ENCODE measurements at regions not wholly inside any gene's neighbourhood (a gene's known extent, or its start where the extent isn't known, plus 50 kb on each side); places are given as distances from the start of the nearest gene placed in this dataset.

DNA sequence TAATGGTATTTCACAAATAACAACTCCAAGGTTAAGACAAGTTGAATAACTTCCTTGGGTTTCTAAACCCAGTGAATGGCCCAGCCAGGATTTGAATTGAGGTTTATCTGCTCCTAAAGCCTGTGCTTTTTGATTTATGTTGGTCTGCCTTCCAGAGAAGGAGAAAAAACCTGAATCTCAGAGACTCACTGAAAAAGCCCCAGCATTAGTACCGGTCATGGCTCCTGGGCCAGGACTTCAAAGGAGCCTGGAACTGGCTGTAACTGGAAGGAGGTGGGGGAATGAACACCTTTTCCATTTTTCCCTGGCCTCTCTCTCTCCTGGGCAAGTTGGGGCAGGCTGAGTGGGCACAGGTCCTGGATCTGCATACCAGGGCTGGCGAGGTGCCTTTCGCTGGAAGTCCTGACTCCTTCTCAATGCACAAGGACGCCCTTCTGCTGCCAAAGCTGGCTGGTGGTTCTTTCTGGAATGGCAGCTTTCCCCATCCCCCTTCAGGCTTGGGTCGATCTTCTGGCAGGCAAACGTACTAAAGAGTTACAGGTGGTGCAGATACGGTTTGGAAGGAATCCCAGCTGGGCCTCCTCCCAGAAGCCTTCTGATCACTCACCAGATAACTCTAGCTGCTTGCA is 268.2 kb downstream of the PTEN start:
- Histone ChIP-seq H3K27ac (ENCODE audit: extremely low read depth, low read depth, low read length) (no peak overlapping the region; the same call in 1 of the 2 replicates), H3K36me3 (ENCODE audit: control insufficient read depth in 2 of 2, insufficient read depth in 1 of 2, low read length in 2 of 2) (no peaks in the 10 kb centered on the region), H3K4me3 (ENCODE audit: low read depth, low read length) (no peak overlapping the region), H3K4me1 (ENCODE audit: control insufficient read depth, insufficient read depth, low read length) (no peaks in the 10 kb centered on the region), H3K9me3 (ENCODE audit: control insufficient read depth, insufficient read depth, low read depth, low read length) (no peaks in the 10 kb centered on the region)
- TF ChIP-seq ZFP37 (tag by site-specific recombination; IDR thresholded peaks at IDR 0.05): no peak
- peak; percentile 80 for TF ChIP-seq SCRT2 (tag by site-specific recombination; IDR thresholded peaks at IDR 0.05)
- peak; percentile 60; the same call in 1 of the 2 replicates for TF ChIP-seq SCRT1 (tag by site-specific recombination; IDR thresholded peaks at IDR 0.05; ENCODE audit: borderline replicate concordance)
- CTCF ChIA-PET: interaction anchor here (0.9 kb wide), 1 partner anchor 60 kb away, joined by 3 read pairs; no protein-coding TSS in a partner anchor
- POLR2A ChIA-PET: no interaction called here

DNA sequence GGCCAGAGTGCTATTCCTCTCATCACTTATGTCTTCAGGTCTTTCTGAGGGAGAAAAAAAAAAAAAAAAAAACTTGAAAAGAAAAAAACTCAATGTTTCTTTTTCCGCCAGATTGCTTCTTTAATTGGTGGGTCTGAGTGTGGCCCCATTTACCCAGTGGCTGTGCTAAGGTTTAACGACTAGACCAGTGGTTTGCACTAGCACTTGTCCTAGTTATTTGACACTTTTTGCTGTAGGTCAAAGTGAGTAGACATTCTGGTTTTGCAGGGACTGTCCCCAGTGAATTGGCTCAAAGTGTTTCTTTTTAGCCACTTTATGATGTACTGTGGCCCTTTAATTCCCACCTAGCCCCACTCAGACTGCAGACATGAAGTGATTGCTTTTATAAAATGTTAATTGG is 273.3 kb downstream of the PTEN start:
- H3K36me3 ChIP-seq (ENCODE audit: control insufficient read depth in 2 of 2, insufficient read depth in 1 of 2, low read length in 2 of 2): no peaks in the 10 kb centered on the region
- H3K9me3 ChIP-seq (ENCODE audit: control insufficient read depth, insufficient read depth, low read depth, low read length): no peaks in the 10 kb centered on the region
- no peak overlapping the region for H3K4me3 ChIP-seq (ENCODE audit: low read depth, low read length)
- no peaks in the 10 kb centered on the region for H3K4me1 ChIP-seq (ENCODE audit: control insufficient read depth, insufficient read depth, low read length)
- ChIA-PET POLR2A (no interaction called here), CTCF (interaction anchor here (0.6 to 0.7 kb wide), 2 partner anchors 55 to 322 kb away, joined by 3 to 5 read pairs; no protein-coding TSS in a partner anchor)
- TF ChIP-seq BCL11B (tag by site-specific recombination; IDR thresholded peaks at IDR 0.05; ENCODE audit: low read depth) (no peak), GLI2 (tag by site-specific recombination; IDR thresholded peaks at IDR 0.05; ENCODE audit: borderline replicate concordance, low read depth) (no peak), KLF8 (tag by site-specific recombination; IDR thresholded peaks at IDR 0.05) (no peak), KLF16 (tag by site-specific recombination; IDR thresholded peaks at IDR 0.05) (no peak)
- TF ChIP-seq, protein P1, sequence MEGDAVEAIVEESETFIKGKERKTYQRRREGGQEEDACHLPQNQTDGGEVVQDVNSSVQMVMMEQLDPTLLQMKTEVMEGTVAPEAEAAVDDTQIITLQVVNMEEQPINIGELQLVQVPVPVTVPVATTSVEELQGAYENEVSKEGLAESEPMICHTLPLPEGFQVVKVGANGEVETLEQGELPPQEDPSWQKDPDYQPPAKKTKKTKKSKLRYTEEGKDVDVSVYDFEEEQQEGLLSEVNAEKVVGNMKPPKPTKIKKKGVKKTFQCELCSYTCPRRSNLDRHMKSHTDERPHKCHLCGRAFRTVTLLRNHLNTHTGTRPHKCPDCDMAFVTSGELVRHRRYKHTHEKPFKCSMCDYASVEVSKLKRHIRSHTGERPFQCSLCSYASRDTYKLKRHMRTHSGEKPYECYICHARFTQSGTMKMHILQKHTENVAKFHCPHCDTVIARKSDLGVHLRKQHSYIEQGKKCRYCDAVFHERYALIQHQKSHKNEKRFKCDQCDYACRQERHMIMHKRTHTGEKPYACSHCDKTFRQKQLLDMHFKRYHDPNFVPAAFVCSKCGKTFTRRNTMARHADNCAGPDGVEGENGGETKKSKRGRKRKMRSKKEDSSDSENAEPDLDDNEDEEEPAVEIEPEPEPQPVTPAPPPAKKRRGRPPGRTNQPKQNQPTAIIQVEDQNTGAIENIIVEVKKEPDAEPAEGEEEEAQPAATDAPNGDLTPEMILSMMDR (tag by site-specific recombination; IDR thresholded peaks at IDR 0.05): no peak
- H3K27ac ChIP-seq (ENCODE audit: extremely low read depth, low read depth, low read length): no peak overlapping the region

DNA sequence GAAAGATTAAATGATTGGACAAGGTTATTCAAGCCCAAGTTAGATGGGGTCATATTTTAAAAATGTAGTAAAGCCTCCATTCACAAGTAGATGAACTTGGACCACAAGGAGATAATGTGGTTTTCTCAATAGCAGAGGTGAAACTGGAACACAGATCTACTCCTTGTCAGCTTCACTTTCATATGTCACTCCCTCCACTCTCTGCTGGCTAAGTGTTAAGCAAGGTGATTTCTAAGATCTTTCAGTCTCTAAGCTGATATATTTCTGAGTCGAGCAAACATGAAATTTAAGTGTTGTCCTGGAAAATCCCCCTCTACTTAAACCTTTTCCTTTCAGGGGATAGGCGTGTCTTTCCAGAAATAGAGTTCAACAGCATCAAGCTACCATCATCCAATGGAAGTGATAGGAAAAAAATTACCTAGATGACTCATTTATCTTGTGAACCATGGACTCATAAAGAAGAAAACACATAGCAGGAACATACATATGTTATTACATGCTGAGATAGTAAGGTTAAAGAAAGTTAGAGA is 275.0 kb downstream of the PTEN start:
- no peak overlapping the region for H3K4me3 ChIP-seq (ENCODE audit: low read depth, low read length)
- CTCF ChIA-PET: no interaction called here
- POLR2A ChIA-PET: no interaction called here
- H3K9me3 ChIP-seq (ENCODE audit: control insufficient read depth, insufficient read depth, low read depth, low read length): no peaks in the 10 kb centered on the region
- no peak overlapping the region for H3K27ac ChIP-seq (ENCODE audit: extremely low read depth, low read depth, low read length)
- no peaks in the 10 kb centered on the region for H3K4me1 ChIP-seq (ENCODE audit: control insufficient read depth, insufficient read depth, low read length)
- no peaks in the 10 kb centered on the region for H3K36me3 ChIP-seq (ENCODE audit: control insufficient read depth in 2 of 2, insufficient read depth in 1 of 2, low read length in 2 of 2)
- TF ChIP-seq, protein P2, sequence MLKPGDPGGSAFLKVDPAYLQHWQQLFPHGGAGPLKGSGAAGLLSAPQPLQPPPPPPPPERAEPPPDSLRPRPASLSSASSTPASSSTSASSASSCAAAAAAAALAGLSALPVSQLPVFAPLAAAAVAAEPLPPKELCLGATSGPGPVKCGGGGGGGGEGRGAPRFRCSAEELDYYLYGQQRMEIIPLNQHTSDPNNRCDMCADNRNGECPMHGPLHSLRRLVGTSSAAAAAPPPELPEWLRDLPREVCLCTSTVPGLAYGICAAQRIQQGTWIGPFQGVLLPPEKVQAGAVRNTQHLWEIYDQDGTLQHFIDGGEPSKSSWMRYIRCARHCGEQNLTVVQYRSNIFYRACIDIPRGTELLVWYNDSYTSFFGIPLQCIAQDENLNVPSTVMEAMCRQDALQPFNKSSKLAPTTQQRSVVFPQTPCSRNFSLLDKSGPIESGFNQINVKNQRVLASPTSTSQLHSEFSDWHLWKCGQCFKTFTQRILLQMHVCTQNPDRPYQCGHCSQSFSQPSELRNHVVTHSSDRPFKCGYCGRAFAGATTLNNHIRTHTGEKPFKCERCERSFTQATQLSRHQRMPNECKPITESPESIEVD (tag by site-specific recombination; IDR thresholded peaks at IDR 0.05): no peak
- TF ChIP-seq ZNF324 (tag by site-specific recombination; IDR thresholded peaks at IDR 0.05): no peak
- TF ChIP-seq, protein P3, sequence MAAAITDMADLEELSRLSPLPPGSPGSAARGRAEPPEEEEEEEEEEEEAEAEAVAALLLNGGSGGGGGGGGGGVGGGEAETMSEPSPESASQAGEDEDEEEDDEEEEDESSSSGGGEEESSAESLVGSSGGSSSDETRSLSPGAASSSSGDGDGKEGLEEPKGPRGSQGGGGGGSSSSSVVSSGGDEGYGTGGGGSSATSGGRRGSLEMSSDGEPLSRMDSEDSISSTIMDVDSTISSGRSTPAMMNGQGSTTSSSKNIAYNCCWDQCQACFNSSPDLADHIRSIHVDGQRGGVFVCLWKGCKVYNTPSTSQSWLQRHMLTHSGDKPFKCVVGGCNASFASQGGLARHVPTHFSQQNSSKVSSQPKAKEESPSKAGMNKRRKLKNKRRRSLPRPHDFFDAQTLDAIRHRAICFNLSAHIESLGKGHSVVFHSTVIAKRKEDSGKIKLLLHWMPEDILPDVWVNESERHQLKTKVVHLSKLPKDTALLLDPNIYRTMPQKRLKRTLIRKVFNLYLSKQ (tag by site-specific recombination; IDR thresholded peaks at IDR 0.05; ENCODE audit: borderline replicate concordance): no peak
- TF ChIP-seq ZNF391 (tag by site-specific recombination; IDR thresholded peaks at IDR 0.05; ENCODE audit: borderline replicate concordance, low read depth): no peak
- TF ChIP-seq, protein P4, sequence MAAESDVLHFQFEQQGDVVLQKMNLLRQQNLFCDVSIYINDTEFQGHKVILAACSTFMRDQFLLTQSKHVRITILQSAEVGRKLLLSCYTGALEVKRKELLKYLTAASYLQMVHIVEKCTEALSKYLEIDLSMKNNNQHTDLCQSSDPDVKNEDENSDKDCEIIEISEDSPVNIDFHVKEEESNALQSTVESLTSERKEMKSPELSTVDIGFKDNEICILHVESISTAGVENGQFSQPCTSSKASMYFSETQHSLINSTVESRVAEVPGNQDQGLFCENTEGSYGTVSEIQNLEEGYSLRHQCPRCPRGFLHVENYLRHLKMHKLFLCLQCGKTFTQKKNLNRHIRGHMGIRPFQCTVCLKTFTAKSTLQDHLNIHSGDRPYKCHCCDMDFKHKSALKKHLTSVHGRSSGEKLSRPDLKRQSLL (tag by site-specific recombination; IDR thresholded peaks at IDR 0.05): no peak
- TF ChIP-seq ZNF707 (tag by site-specific recombination; IDR thresholded peaks at IDR 0.05): no peak
- no peak for TF ChIP-seq MEIS1 (CRISPR knock-in tag; IDR thresholded peaks at IDR 0.05; ENCODE audit: borderline replicate concordance)
- TF ChIP-seq, protein P5, sequence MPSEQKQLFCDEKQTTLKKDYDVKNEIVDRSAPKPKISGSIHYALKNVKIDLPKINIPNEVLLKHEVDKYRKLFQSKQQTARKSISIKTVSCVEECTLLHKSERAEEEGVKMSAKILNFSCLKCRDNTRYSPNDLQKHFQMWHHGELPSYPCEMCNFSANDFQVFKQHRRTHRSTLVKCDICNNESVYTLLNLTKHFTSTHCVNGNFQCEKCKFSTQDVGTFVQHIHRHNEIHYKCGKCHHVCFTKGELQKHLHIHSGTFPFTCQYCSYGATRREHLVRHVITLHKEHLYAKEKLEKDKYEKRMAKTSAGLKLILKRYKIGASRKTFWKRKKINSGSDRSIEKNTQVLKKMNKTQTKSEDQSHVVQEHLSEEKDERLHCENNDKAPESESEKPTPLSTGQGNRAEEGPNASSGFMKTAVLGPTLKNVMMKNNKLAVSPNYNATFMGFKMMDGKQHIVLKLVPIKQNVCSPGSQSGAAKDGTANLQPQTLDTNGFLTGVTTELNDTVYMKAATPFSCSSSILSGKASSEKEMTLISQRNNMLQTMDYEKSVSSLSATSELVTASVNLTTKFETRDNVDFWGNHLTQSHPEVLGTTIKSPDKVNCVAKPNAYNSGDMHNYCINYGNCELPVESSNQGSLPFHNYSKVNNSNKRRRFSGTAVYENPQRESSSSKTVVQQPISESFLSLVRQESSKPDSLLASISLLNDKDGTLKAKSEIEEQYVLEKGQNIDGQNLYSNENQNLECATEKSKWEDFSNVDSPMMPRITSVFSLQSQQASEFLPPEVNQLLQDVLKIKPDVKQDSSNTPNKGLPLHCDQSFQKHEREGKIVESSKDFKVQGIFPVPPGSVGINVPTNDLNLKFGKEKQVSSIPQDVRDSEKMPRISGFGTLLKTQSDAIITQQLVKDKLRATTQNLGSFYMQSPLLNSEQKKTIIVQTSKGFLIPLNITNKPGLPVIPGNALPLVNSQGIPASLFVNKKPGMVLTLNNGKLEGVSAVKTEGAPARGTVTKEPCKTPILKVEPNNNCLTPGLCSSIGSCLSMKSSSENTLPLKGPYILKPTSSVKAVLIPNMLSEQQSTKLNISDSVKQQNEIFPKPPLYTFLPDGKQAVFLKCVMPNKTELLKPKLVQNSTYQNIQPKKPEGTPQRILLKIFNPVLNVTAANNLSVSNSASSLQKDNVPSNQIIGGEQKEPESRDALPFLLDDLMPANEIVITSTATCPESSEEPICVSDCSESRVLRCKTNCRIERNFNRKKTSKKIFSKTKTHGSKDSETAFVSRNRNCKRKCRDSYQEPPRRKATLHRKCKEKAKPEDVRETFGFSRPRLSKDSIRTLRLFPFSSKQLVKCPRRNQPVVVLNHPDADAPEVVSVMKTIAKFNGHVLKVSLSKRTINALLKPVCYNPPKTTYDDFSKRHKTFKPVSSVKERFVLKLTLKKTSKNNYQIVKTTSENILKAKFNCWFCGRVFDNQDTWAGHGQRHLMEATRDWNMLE (tag by site-specific recombination; conservative IDR thresholded peaks at IDR 0.05; ENCODE audit: low read depth): no peak
- TF ChIP-seq, protein P6, sequence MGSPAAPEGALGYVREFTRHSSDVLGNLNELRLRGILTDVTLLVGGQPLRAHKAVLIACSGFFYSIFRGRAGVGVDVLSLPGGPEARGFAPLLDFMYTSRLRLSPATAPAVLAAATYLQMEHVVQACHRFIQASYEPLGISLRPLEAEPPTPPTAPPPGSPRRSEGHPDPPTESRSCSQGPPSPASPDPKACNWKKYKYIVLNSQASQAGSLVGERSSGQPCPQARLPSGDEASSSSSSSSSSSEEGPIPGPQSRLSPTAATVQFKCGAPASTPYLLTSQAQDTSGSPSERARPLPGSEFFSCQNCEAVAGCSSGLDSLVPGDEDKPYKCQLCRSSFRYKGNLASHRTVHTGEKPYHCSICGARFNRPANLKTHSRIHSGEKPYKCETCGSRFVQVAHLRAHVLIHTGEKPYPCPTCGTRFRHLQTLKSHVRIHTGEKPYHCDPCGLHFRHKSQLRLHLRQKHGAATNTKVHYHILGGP (tag by site-specific recombination; IDR thresholded peaks at IDR 0.05): no peak
